Liver (tissue), 8 donors: ENCODE measurements at regions not wholly inside any gene's neighbourhood (a gene's known extent, or its start where the extent isn't known, plus 50 kb on each side); places are given as distances from the start of the nearest gene placed in this dataset.

Experiments used
- DNase-seq: peaks from one replicate; pipeline ENCODE4 v3.0.0-alpha.2; 2017; ENCODE audit warnings: low spot score
- H3K27ac ChIP-seq, 2 donors: one replicate each; pipeline ENCODE4 v1.7.0; 2013; ENCODE audit warnings: inconsistent platforms in 2 of 2, low read length in 2 of 2, control low read depth in 1 of 2, low read depth in 1 of 2, mild to moderate bottlenecking in 1 of 2
- H3K27me3 ChIP-seq, 4 donors: one replicate each; pipeline versions ENCODE4 v1.6.1 to v1.7.0; 2013; ENCODE audit warnings: low read length in 3 of 4, inconsistent platforms in 1 of 4, mild to moderate bottlenecking in 1 of 4, moderate library complexity in 1 of 4; ENCODE audit not compliant: control insufficient read depth in 4 of 4, insufficient read depth in 4 of 4
- H3K36me3 ChIP-seq, 4 donors: one replicate each; pipeline versions ENCODE4 v1.6.1 to v1.7.0; 2013; ENCODE audit warnings: low read length in 3 of 4, mild to moderate bottlenecking in 3 of 4, low read depth in 1 of 4, moderate library complexity in 1 of 4; ENCODE audit not compliant: control insufficient read depth in 4 of 4, insufficient read depth in 3 of 4
- H3K4me1 ChIP-seq, 4 donors: one replicate each; pipeline versions ENCODE4 v1.6.1 to v1.7.0; 2013; ENCODE audit warnings: low read length in 3 of 4, mild to moderate bottlenecking in 3 of 4, moderate library complexity in 1 of 4; ENCODE audit not compliant: control insufficient read depth in 4 of 4, insufficient read depth in 4 of 4
- H3K4me3 ChIP-seq, 3 donors: one replicate each; pipeline versions ENCODE4 v1.6.1 to v1.7.0; 2013; ENCODE audit warnings: low read length in 3 of 3, control low read depth in 1 of 3, low read depth in 1 of 3, mild to moderate bottlenecking in 1 of 3
- H3K9ac ChIP-seq, 2 donors: one replicate each; pipeline ENCODE4 v1.7.0; 2013; ENCODE audit warnings: low read length in 2 of 2, mild to moderate bottlenecking in 2 of 2, moderate library complexity in 2 of 2, control low read depth in 1 of 2, low read depth in 1 of 2
- H3K9me3 ChIP-seq, 4 donors: one replicate each; pipeline versions ENCODE4 v1.6.1 to v1.7.0; 2013; ENCODE audit warnings: low read length in 3 of 4; ENCODE audit not compliant: control insufficient read depth in 4 of 4
- ATF3 ChIP-seq: IDR thresholded peaks from 2 replicates; pipeline ENCODE4 v1.6.1; 2016; ENCODE audit warnings: antibody characterized with exemption
- CTCF ChIP-seq: fragments of 150-350 bp; IDR thresholded peaks from 2 replicates; pipeline ENCODE4 v1.5.1; 2017; ENCODE audit warnings: improper control_type of control experiment, low read depth, low read length; ENCODE audit not compliant: missing input control
- EGR1 ChIP-seq, 2 donors: IDR thresholded peaks; 2 replicates each; pipeline ENCODE4 v1.6.1; 2016 to 2018; ENCODE audit warnings: antibody characterized with exemption in 2 of 2, low read depth in 2 of 2
- FOXA1 ChIP-seq: IDR thresholded peaks from 2 replicates; pipeline ENCODE4 v1.6.1; 2016; ENCODE audit warnings: antibody characterized with exemption
- FOXA2 ChIP-seq: IDR thresholded peaks from 2 replicates; pipeline ENCODE4 v1.6.1; 2016; ENCODE audit warnings: antibody characterized with exemption
- GABPA ChIP-seq, 2 donors: IDR thresholded peaks in 1 of 2; conservative IDR thresholded peaks in 1 of 2; 2 replicates each; pipeline ENCODE4 v1.6.1; 2016; ENCODE audit warnings: antibody characterized with exemption in 2 of 2, mild to moderate bottlenecking in 1 of 2, moderate library complexity in 1 of 2
- HNF4A ChIP-seq, 2 donors: conservative IDR thresholded peaks; 2 replicates each; pipeline ENCODE4 v1.6.1; 2016; ENCODE audit warnings: antibody characterized with exemption in 2 of 2, mild to moderate bottlenecking in 2 of 2
- HNF4G ChIP-seq: IDR thresholded peaks from 2 replicates; pipeline ENCODE4 v1.6.1; 2016; ENCODE audit warnings: antibody characterized with exemption
- JUND ChIP-seq, 2 donors: IDR thresholded peaks; 2 replicates each; pipeline ENCODE4 v1.6.1; 2016; ENCODE audit warnings: antibody characterized with exemption in 2 of 2
- MAX ChIP-seq: IDR thresholded peaks from 2 replicates; pipeline ENCODE4 v1.6.1; 2016; ENCODE audit warnings: antibody characterized with exemption
- NR2F2 ChIP-seq: IDR thresholded peaks from 2 replicates; pipeline ENCODE4 v1.6.1; 2016; ENCODE audit warnings: antibody characterized with exemption
- RAD21 ChIP-seq, 2 donors: IDR thresholded peaks; 2 replicates each; pipeline ENCODE4 v1.6.1; 2016; ENCODE audit warnings: antibody characterized with exemption in 2 of 2, mild to moderate bottlenecking in 2 of 2
- REST ChIP-seq: IDR thresholded peaks from 2 replicates; pipeline ENCODE4 v1.6.1; 2016; ENCODE audit warnings: antibody characterized with exemption, mild to moderate bottlenecking
- RXRA ChIP-seq, 2 donors: IDR thresholded peaks; 2 replicates each; pipeline ENCODE4 v1.6.1; 2017 to 2018; ENCODE audit warnings: antibody characterized with exemption in 2 of 2, mild to moderate bottlenecking in 1 of 2
- SP1 ChIP-seq: IDR thresholded peaks from 2 replicates; pipeline ENCODE4 v1.6.1; 2018; ENCODE audit warnings: antibody characterized with exemption, mild to moderate bottlenecking
- TAF1 ChIP-seq: conservative IDR thresholded peaks from 2 replicates; pipeline ENCODE4 v1.6.1; 2016; ENCODE audit warnings: antibody characterized with exemption, mild to moderate bottlenecking
- YY1 ChIP-seq: IDR thresholded peaks from 2 replicates; pipeline ENCODE4 v1.6.1; 2016; ENCODE audit warnings: antibody characterized with exemption, mild to moderate bottlenecking
- ZBTB33 ChIP-seq: IDR thresholded peaks from 2 replicates; pipeline ENCODE4 v1.6.1; 2016; ENCODE audit warnings: antibody characterized with exemption
- WGBS: extraction: QIAGEN DNeasy Blood & Tissue Kit; methylation state at CpG from one replicate; pipeline ENCODE4 v1.1.7; 2013; 5-methylcytosine and 5-hydroxymethylcytosine counted together
- donor health status: healthy.
- donor health status: healthy.
- donor health status: healthy.
- donor health status: healthy.
- donor health status: healthy.

GRCh38 chrX:9132036-9132638 lies 98.2 kb upstream of the FAM9B start:
- Histone ChIP-seq H3K9me3 (no peaks in the 10 kb centered on the region), H3K9ac (no peak overlapping the region), H3K27ac (no peak overlapping the region), H3K27me3 (no peaks in the 10 kb centered on the region), H3K36me3 (no peaks in the 10 kb centered on the region), H3K4me3 (no peak overlapping the region), H3K4me1 (no peaks in the 10 kb centered on the region)
- no peak for DNase-seq
- WGBS: 88% methylated on average over 5 of the region's 5 CpGs
- no peak for TF ChIP-seq RAD21 (IDR thresholded peaks at IDR 0.05)
- no peak for TF ChIP-seq CTCF
- TF ChIP-seq FOXA2: no peak
- TF ChIP-seq YY1: no peak
- no peak for TF ChIP-seq SP1
- no peak for TF ChIP-seq MAX
- no peak for TF ChIP-seq RXRA (IDR thresholded peaks at IDR 0.05)
- TF ChIP-seq EGR1 (IDR thresholded peaks at IDR 0.05; ENCODE audit: low read depth in 2 of 2): no peak
- no peak for TF ChIP-seq ZBTB33
- TF ChIP-seq TAF1: no peak
- TF ChIP-seq JUND (IDR thresholded peaks at IDR 0.05): no peak
- TF ChIP-seq GABPA (IDR thresholded peaks at IDR 0.05 in 1 of 2, conservative IDR thresholded peaks at IDR 0.05 in 1 of 2): no peak
- TF ChIP-seq HNF4G: no peak
- no peak for TF ChIP-seq FOXA1
- TF ChIP-seq HNF4A (conservative IDR thresholded peaks at IDR 0.05): no peak
- TF ChIP-seq ATF3: no peak
- no peak for TF ChIP-seq REST
- no peak for TF ChIP-seq NR2F2
